GM19025 (cell line): ENCODE measurements at regions not wholly inside any gene's neighbourhood (a gene's known extent, or its start where the extent isn't known, plus 50 kb on each side); places are given as distances from the start of the nearest gene placed in this dataset.

Experiments
- ATAC-seq: cut with Tn5 transposase; IDR thresholded peaks from one replicate; pipeline ENCODE4 v1.9.1; 2021; ENCODE audit warnings: mild to moderate bottlenecking, low read depth, moderate library complexity; ENCODE audit not compliant: unreplicated experiment

- no peak for ATAC-seq
Measured at GRCh38 chr11:111045407-111045803, 200.1 kb upstream of the POU2AF2 start.

GRCh38 chr11:111044751-111045406 is 200.6 kb upstream of the POU2AF2 start:
- no peak for ATAC-seq

DNA sequence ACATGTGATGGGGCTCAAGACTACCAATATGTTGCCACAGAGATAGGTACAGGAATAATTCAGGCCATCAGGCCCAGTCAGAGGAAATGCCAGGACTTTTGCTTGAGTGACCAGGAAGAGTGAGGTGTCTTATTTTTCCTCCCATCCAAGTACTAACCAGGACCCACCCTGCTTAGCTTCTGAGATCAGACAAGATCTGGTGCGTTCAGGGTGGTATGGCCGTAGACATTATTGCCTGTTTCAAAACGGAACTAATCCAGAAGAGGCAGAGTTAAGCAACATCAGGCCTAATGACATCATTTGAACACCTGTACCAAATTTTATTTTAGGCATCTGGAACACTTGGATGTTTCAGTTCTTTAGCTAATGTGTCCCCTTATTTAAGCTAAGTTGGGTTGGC is 205.5 kb upstream of the POU2AF2 start:
- no peak for ATAC-seq

DNA sequence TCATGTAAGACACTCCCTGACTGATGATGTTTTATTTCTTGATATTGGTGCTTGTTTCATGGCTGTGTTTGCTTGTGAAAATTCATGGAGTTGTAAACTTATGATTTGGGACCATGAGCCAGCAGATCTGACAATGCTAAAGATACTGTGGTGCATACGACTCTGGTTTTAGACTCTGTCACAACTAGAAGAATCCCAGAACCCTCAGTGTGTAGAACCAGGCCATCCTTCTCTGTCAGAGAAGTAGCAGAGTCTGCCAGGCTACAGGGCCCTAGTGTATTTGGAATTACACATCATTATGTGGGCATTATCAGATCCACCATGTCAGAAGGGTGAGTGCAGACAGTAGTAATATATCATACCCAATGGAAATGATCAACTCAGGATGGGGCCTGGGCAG is 209.8 kb upstream of the POU2AF2 start:
- ATAC-seq = no peak

GRCh38 chr11:111026241-111026640 is 219.3 kb upstream of the POU2AF2 start:
- no peak for ATAC-seq

DNA sequence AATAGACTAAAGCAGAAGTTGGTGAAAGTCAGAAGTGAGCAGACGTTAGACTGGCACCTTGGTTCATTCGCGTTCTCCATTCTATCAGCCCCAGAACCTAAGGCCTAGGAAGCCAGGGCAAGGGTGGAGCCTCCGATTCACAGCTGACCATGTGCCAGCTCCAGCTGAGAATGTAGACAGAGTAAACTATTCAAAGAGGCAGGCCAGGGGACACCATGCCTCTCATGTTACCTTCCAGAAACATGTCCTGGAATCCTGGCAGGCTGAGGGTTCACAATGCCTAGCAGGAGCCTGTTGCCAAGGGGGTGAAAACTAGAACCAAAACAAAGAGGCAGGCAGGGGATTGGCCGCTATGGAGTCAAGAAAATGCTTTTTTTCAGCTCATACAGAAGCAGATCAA is 224.4 kb upstream of the POU2AF2 start:
- no peak for ATAC-seq

- ATAC-seq = no peak
Measured at GRCh38 chr11:111019871-111020670, 225.5 kb upstream of the POU2AF2 start.

- ATAC-seq = no peak
Measured at GRCh38 chr11:111019451-111019850, 226.1 kb upstream of the POU2AF2 start.

GRCh38 chr11:111018566-111018965 is 227.0 kb upstream of the POU2AF2 start:
- ATAC-seq = no peak

DNA sequence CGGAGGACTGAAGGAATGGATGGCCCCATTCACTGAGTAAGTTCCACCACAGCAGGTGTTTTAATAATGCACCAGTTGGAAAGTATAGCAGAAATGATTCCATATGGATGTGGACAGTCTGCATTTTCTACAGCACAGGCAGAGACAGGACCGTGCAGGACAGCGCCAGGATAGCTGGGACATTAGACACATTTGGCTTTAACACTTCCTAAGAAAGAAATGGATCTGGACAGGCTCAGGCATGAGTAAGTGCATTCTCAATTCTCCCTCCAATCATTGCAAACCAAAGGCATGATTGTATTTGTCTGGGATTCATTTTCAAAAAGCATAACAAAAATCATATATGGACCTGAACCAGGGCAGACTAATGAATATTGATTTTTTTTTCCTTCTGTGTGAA is 233.0 kb upstream of the POU2AF2 start:
- ATAC-seq = no peak

DNA sequence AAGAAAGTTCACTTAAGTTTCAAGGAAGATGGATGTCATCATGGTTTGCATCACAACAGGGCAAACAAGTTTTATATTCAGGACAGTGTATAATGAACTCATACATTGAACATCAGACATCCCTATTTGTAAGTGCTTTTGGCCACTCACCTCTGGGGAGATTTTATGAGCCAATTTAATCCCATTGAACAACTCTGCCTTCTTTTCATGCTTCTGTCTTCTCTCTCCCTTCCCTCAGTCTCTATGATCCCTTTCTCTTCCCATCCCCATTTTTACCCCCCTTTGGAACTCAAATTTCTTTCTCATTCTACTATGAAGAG is 234.3 kb upstream of the POU2AF2 start:
- ATAC-seq = no peak

- ATAC-seq = no peak
Measured at GRCh38 chr11:111010391-111011274, 234.9 kb upstream of the POU2AF2 start.

- ATAC-seq = no peak
Measured at GRCh38 chr11:111006227-111006626, 239.3 kb upstream of the POU2AF2 start.

DNA sequence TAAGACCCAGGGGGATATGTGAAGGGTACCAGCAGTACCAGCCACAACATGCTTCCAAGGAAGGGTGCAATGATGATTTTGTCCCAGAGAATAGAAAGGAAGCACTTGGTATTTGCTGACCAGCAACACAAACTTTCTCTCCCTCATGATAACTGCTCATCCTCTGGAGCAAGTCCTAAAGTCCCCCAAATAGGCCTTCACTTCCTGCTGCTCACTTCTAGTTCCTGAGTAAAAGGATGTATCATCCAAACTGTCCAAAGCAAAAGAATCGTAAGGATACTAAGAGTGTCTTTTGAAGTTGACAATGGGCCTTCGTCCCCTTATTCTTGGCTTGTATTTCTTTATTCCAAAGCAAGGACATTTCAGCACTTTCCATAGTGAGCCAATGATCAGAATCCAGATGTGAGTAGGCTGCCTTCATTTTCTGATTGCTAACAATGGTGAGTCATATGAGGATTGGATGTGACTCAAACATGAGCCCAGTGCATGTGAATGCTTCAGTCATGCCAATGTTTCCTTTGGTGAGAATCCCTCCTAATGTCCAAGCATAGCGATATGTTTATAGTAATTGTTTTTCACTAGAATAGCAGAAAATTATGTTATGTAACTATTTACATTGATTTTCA is 243.4 kb upstream of the POU2AF2 start:
- no peak for ATAC-seq

DNA sequence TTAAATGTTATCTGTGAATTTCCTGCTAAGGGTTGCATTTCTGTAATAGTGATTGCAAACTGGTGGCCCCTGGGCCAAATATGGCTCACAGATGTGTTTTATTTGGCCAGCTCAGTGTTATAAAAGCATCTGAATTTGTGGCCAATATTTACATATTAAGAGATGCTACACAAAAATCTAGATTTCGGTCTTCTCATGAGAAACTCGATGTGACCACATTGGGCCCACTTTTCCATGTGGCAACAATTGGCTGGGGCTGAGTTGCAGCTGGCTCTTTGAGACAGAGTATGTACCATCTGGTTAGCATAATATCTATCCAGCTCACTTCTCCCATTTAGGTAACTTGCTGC is 244.5 kb upstream of the POU2AF2 start:
- no peak for ATAC-seq

DNA sequence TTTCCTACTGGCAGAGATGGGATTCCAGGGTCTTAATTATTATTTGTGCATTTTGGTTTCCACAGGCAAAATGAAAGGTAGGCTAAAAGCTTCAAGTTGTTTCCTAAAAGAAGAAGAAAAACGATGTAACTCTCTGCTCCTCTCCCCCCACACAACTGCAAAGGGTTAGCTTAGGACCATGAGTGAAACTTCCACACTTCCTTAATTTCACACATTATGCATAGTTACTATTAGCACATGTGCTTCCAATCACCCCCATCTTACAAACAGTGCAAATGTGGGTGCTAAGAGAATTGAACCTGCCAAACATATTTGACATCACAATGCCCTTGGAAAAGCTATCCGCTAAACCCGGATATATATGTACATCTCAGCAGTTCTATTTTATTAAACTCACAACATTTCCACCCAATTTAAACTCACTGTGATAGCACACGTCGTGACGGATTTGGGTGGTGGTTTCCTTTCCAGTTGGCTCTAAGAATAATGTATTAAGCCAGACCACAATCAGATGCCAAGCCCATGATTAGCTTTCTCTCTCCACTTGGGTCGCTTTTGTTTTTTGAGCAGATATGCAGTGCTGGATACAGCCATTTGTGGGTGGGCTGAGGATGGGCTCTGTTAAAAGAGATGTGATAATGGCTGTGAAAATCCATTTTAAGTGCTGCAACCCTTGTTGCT is 245.0 kb upstream of the POU2AF2 start:
- ATAC-seq = no peak

GRCh38 chr11:110992481-110992880 is 253.0 kb upstream of the POU2AF2 start:
- ATAC-seq = no peak

DNA sequence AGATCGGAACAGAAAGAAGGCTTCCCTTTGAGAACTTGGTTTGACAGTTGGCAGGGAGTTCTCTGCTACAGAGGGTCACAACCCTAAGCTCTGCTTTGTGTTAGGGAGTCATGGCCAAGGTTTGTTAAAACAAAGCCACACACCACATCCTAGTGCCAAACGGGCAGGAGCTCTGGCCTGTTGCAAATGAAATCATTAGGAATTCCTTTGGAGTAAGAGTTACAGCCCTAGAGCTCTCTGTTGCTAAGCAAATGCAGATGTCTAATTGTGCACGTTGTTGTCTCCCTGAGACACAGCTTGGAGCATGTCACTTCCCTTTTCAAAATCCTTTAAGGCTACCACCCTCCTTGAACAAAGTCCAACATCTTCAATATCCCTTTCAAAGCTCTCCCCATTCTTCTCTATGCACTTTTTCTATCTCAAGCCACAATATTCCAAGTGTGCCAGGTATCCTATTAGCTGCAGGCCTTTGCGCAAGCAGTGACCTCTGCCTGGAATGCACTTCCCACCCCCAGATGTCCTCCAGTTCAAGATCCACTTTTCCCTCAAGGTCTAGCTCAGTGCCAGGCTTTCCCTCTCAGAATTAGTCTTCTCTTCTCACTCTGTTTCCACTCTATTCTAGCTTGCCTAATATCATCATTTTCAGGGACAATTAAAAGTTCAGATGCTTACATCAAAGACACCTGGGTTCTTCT is 253.7 kb upstream of the POU2AF2 start:
- no peak for ATAC-seq

DNA sequence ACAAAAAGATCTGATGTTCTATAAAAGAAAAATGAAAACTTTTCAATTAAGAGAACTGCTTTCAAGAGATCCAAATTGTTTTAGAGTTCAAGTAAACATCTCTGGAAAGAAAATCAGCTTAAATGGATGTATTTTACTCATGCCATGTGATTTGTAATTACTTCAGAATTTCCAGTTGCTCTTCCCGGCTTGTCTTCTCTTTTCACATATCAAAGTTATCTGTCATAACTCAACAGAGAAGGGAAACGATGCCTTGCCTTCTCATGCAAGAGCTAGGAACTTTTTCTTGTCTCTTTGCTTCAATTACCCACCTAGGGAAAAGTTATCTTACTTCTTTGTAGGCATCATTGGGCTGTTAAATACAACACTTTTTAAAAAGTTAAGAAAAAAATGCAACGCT is 255.2 kb upstream of the POU2AF2 start:
- no peak for ATAC-seq
